DMS79 (cell line): ENCODE measurements at regions not wholly inside any gene's neighbourhood (a gene's known extent, or its start where the extent isn't known, plus 50 kb on each side); places are given as distances from the start of the nearest gene placed in this dataset.
"Not testable (repeated sequence)": the region's sequence is repeated elsewhere in the genome, so short reads cannot be mapped to it uniquely, and the experiment has no call there.

Source experiments
- DNase-seq: peaks from one replicate; lab custom pipeline; 2025; lab: John Stamatoyannopoulos, UW

- no peak for DNase-seq
Measured at GRCh38 chr6:165782812-165783211, 119.8 kb upstream of the PDE10A start.

DNA sequence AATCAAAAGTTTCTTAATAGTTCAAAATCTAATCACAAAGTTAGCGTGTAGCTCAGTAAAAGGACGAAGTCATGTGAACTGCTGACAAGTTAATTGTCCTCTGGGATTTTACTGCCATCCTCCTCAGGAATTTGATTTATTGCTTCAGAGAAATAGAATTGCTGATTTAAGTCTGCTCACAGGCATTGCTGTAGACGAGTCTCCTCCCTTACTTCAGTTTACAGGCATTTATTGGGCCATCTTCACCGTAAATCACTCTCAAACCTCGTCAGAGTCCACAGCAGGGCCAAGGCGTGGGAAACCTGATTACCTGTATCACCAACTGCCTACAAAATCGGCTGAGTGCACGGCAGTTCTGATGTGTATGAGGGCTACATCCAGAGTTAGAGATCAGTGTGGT, 119.1 kb upstream of the PDE10A start:
- no peak for DNase-seq

DNA sequence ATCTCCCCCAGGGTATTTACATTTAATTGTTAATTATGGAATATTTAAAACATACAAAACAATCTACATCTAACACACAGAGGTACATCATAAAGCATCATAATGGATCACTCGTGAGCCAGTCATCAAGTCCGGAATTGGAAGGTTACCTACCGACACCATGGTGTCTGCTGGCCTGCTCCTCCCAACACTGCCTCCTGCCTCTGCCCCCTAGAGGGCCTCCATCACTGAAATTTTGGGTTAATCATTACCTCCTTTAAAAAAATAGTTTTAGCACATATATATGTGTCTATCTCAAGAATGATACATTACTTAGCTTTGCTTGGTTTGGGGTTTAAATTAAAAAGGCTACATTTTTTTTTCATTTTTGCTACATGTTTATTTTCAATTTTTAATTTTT, 114.6 kb upstream of the PDE10A start:
- DNase-seq, result no peak

DNA sequence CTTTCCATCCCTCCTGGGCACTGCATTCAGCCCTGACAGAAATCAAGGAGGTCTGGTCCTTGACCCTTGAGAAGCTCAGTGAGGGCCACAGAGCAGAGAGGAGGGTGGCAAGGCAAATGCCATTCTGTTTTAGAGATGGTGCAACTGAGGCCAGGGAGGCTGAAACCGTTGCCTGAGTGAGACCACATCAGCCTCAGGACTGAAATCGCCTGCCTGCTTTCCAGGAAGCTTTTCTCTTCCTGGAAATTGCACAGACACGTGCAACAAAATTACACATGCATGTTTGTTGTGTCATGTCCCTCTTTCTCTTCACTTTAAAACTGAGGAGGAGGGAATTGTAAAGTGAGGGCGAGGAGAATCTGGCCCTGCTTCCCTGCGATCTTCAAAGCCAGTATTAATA, 113.7 kb upstream of the PDE10A start:
- no peak for DNase-seq

GRCh38 chr6:165775721-165776120, 112.7 kb upstream of the PDE10A start:
- no peak for DNase-seq

DNA sequence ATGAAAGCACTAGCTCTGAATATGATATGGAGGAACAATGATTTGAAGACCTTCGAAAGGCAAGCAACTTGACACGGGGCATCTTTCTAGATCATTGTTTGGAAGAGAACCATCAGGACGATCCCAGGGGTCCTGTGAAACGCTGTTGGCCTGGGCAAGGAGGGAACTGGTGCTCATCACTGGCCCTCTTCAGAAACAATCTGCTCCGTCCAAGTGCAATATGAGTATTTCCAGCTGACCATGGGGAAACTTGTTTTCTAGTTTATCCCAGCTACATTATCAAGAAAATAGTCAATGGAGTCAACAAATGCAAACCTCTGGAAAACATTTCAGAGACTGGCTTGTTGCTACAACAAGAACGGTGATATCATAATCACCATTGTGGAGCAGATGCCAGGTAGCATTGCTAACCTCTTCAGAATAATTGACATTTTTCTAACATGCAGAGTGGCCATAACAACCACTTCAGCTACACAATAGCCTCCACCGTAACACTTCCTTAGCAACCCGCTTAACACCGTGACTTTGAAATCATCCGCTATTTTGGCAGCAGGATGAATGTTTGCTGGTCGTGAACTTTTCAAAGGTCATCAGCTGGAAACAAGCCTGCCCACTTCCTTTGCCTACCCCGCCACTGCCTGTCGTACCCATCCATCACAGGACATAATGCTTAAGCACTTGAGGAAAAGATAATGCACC, 112.0 kb upstream of the PDE10A start:
- DNase-seq, result no peak

DNA sequence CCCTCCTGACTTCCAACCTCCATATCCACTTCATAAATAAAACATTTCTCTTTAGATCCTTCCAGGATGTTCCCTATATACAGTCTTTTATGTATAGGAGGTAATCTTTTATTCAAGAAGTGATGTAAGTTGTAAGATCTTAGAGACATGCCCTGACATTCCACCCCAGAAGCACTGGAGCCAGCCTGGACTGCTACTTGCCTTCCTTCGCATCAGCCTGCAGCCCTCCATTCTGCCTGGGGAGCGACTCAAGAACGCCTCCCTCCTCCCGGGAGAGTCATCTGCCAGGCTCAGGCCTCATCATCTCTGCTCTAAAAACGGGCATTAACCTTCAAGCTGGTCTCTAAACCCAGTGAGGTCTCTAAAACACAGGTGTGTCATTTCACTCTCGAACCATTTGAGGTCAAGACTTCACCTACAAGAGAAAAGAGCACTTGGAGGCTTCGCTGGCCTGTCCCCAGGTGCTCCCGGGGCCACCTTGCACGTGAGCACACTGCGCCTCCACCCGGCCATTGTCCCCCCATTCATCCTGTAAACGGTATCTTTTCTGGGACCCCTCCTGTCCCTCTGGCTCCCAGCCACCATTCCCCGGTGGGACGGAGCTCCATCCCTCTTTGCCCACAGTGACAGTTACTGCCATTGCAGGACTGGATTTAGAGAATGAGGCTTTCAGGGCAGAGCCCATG, 107.5 kb upstream of the PDE10A start:
- no peak for DNase-seq

- DNase-seq, result no peak
Measured at GRCh38 chr6:165769884-165770283, 106.8 kb upstream of the PDE10A start.

DNA sequence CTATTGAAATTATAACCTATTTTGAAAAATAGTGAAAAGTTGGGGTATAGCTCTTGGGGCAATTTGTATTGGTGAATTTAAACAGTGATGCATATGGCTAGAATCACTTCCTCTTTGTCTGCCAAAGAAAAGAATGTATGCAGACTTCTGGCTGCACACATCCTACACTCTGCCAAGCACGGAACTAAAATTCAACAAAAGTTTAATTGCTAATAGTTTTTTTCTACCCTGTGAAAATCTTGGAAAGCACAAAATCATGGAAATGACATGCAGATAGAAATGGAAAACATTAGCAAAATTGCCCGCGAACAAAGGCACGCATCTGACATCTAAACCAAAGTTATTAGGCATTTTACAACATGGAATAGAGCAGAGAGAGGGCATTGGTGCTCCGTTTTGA, 106.4 kb upstream of the PDE10A start:
- DNase-seq, result no peak

- no peak for DNase-seq
Measured at GRCh38 chr6:165768961-165769360, 105.9 kb upstream of the PDE10A start.

- no peak for DNase-seq
Measured at GRCh38 chr6:165767228-165767627, 104.2 kb upstream of the PDE10A start.

DNA sequence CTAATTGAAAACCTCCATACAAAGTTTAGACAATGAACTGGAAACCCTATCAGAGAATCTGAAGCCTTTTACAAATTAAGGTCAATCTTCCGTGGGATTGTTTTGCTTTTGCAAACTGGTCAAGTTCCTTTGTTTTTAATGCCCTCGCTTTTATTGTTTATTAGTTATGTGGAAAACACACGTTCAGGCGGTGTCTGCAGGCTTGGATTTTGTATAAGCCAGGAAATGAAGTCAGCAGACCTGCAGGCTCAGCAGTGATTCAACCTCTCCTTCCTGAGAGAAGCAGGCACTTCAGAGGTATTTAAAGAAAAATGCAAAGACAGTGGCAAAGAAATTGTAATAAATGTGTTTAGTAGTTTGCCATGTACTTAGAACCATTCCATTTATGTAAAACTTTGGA, 103.4 kb upstream of the PDE10A start:
- DNase-seq, result no peak

- no peak for DNase-seq
Measured at GRCh38 chr6:165766026-165766425, 103.0 kb upstream of the PDE10A start.

DNA sequence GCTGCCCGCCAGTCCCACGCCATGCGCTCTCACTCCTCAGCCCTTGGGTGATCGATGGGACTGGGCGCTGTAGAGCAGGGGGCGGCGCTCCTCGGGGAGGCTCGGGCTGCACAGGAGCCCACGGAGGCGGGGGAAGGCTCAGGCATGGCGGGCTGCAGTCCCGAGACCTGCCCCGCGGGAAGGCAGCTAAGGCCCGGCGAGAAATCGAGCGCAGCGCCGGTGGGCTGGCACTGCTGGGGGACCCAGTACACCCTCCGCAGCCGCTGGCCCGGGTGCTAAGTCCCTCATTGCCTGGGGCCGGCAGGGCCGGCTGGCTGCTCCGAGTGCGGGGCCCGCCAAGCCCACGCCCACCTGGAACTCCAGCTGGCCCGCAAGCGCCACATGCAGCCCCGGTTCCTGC, 102.2 kb upstream of the PDE10A start:
- not testable (repeated sequence) for DNase-seq

DNA sequence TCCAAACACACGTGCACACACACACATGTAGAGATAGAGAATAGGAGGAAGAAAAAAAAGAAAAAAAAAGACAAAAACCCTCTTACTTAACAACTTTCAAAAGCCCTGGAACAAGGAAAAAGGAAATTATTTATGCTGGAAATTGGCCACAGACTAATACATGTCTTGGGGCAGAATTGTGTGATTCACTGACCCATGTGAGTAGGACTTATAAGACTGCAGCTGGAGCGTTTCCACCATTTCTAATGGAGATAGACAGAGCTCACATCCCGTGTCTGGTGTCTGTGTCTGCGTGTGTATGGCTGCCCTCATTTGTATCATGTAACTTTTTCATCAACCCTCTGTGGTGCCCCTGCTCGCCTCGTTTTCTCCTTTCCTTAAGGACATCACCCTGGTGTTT, 99.8 kb upstream of the PDE10A start:
- DNase-seq, result no peak

DNA sequence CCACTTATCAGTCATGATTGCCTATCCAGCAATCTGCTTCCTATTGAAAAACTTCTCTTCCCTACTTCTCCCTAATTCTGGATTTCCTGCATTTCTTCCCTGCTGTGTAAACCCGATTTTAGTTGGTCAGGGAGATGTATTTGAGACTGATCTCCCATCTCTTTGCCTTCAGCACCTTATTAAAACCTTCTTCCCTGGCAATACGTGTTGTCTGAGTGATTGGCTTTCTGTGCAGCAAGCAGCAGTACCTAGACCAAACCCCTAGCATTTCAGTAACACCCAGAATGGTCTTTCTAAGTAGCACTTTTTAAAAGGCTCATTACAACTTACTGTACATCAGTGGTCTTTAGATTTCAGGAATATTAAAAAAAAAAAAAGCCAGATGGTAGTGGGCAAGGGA, 99.1 kb upstream of the PDE10A start:
- no peak for DNase-seq

GRCh38 chr6:165760803-165761185, 97.8 kb upstream of the PDE10A start:
- no peak for DNase-seq

GRCh38 chr6:165760126-165760802, 97.2 kb upstream of the PDE10A start:
- DNase-seq, result no peak

DNA sequence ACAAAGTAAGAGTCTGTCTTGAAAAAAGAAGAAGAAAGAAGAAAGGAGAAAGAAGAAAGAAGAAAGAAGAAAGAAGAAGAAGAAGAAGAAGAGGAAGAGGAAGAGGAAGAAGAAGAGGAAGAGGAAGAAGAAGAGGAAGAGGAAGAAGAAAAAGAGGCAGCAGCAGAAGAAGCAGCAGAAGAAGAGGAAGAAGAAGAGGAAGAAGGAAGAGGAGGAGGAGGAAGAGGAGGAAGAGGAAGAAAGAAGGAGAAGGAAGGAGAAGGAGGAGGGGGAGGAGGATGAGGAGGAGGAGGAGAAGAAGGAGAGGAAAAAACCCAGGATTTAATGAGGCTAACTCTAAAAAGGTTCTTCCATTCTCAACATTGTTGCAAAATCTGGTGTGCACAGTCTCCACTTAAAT, 95.4 kb upstream of the PDE10A start:
- DNase-seq, result no peak

DNA sequence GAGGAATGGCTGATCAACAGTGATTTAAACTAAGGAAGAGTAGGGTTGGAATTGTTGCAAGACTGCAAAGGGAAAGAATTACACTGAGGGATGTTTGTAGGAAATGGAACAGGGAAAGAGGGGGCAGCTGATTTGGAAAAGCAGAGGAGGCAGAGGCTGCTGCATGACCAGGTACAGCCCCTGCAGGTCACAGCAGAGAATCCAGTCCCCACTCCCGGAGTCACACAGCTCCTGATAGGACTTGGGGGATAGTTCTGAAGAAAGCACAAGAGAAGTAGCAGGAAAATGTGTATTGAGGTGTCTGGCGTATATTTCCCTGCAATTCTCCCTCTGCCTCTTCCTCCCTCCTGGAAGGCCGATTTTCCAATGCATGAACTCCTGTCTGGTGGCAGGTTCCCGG, 92.5 kb upstream of the PDE10A start:
- DNase-seq, result no peak

GRCh38 chr6:165753506-165753905, 90.5 kb upstream of the PDE10A start:
- no peak for DNase-seq

DNA sequence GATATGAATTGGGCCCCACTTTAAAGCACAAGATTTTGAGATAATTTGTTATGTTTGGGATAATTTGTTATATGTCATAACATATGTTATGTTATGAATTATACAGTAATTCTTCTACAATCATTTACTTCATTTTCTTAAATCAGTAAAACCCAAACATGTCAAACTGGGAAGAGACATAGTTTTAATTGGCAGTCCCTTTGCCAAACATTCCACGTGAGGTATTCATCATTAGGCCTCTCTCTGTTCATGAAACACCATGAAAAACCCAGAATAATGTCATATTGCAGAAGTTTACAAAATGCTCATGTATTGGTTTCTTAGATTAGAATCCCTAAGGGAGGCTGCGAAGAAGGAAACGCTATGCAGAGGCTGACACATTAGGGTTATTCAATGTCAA, 89.4 kb upstream of the PDE10A start:
- DNase-seq, result no peak

- DNase-seq, result no peak
Measured at GRCh38 chr6:165751486-165751885, 88.4 kb upstream of the PDE10A start.
